Keratinocyte (primary cell): ENCODE measurements at regions not wholly inside any gene's neighbourhood (a gene's known extent, or its start where the extent isn't known, plus 50 kb on each side); places are given as distances from the start of the nearest gene placed in this dataset.

Experiments
- DNase-seq: peaks from one replicate; pipeline ENCODE4 v3.0.0-alpha.2; 2011; ENCODE audit warnings: low read depth, missing footprints, low spot score
- FAIRE-seq: peaks from 2 replicates; lab custom pipeline; 2011; peaks lifted over from hg19 to GRCh38; lab: Jason Lieb, UNC
- H2AFZ ChIP-seq: 2 replicates; pipeline ENCODE4 v1.6.0; 2012; ENCODE audit warnings: low read length, control low read depth, inconsistent platforms; ENCODE audit not compliant: control insufficient read depth
- H3K27ac ChIP-seq: 2 replicates; pipeline ENCODE4 v1.5.1; 2011; ENCODE audit warnings: low read length; ENCODE audit not compliant: control insufficient read depth, insufficient read depth
- H3K27me3 ChIP-seq: 3 replicates; pipeline ENCODE4 v1.6.0; 2011; ENCODE audit warnings: low read length; ENCODE audit not compliant: control insufficient read depth, insufficient read depth; ENCODE audit errors: extremely low read depth
- H3K36me3 ChIP-seq, 2 experiments: 2 replicates in 1 of 2; 3 replicates in 1 of 2; pipeline ENCODE4 v1.5.1; 2011; ENCODE audit warnings: low read length in 2 of 2, mild to moderate bottlenecking in 1 of 2; ENCODE audit not compliant: control insufficient read depth in 2 of 2, insufficient read depth in 2 of 2; ENCODE audit errors: extremely low read depth in 1 of 2
- H3K4me1 ChIP-seq: 3 replicates; pipeline ENCODE4 v1.5.1; 2011; ENCODE audit warnings: low read length; ENCODE audit not compliant: control insufficient read depth, insufficient read depth; ENCODE audit errors: extremely low read depth
- H3K4me2 ChIP-seq: 3 replicates; pipeline ENCODE4 v1.6.0; 2011; ENCODE audit warnings: low read depth, low read length; ENCODE audit not compliant: control insufficient read depth, insufficient read depth; ENCODE audit errors: extremely low read depth
- H3K4me3 ChIP-seq, 3 experiments: fragments of 200-600 bp in 1 of 3; sonication (generic) in 1 of 3; 2 replicates in 2 of 3; 3 replicates in 1 of 3; pipeline ENCODE4 v1.5.1; 2011 to 2016; ENCODE audit warnings: low read length in 3 of 3, mild to moderate bottlenecking in 3 of 3, control low read depth in 2 of 3, inconsistent platforms in 1 of 3, low read depth in 1 of 3, mixed read lengths in 1 of 3, mixed run types in 1 of 3, moderate library complexity in 1 of 3; ENCODE audit not compliant: control insufficient read depth in 2 of 3, insufficient read depth in 2 of 3; ENCODE audit errors: extremely low read depth in 1 of 3
- H3K79me2 ChIP-seq: 2 replicates; pipeline ENCODE4 v1.6.0; 2012; ENCODE audit warnings: low read length; ENCODE audit not compliant: control insufficient read depth, insufficient read depth
- H3K9ac ChIP-seq: 3 replicates; pipeline ENCODE4 v1.6.0; 2011; ENCODE audit warnings: low read length; ENCODE audit not compliant: control insufficient read depth, insufficient read depth; ENCODE audit errors: extremely low read depth
- H3K9me1 ChIP-seq: 3 replicates; pipeline ENCODE4 v1.6.0; 2011; ENCODE audit warnings: low read length; ENCODE audit not compliant: control insufficient read depth, insufficient read depth; ENCODE audit errors: extremely low read depth
- H3K9me3 ChIP-seq: 2 replicates; pipeline ENCODE4 v1.5.1; 2012; ENCODE audit warnings: low read depth, low read length; ENCODE audit not compliant: control insufficient read depth
- H4K20me1 ChIP-seq: 3 replicates; pipeline ENCODE4 v1.6.0; 2011; ENCODE audit warnings: low read length; ENCODE audit not compliant: control insufficient read depth, insufficient read depth; ENCODE audit errors: extremely low read depth
- CTCF ChIP-seq, 3 experiments: IDR thresholded peaks in 1 of 3; conservative IDR thresholded peaks in 1 of 3; optimal IDR thresholded peaks in 1 of 3; 2 replicates in 2 of 3; 3 replicates in 1 of 3; pipeline versions ENCODE3 to v1.5.1; 2011; ENCODE audit warnings: low read length in 3 of 3, mild to moderate bottlenecking in 3 of 3, moderate library complexity in 2 of 3, control low read depth in 1 of 3, inconsistent platforms in 1 of 3; ENCODE audit not compliant: insufficient read depth in 2 of 3; ENCODE audit errors: extremely low read depth in 1 of 3
- EZH2 ChIP-seq: IDR thresholded peaks from one replicate; pipeline ENCODE4 v1.6.1; 2012; ENCODE audit warnings: inconsistent platforms, mild to moderate bottlenecking, low read length, moderate library complexity
- dilution Hi-C: fragments of 300-500 bp; cut with MboI; formaldehyde crosslinking; loops from one replicate; pipeline ENCODE4 v1.7.0; 2020; ENCODE audit warnings: low sequenced_read_pairs; ENCODE audit not compliant: extremely low pct_ligation_motif_present

GRCh38 chr11:123253911-123254310, 58.9 kb upstream of the CLMP start:
- no peak overlapping the region for H3K4me2 ChIP-seq
- dilution Hi-C loops = loop anchor here (25.0 kb wide), 1 partner anchor 142 kb away; no protein-coding TSS in a partner anchor
- H3K4me3 ChIP-seq = no peak overlapping the region
- no peak overlapping the region for H3K9ac ChIP-seq
- no peaks in the 10 kb centered on the region for H3K27me3 ChIP-seq
- no peaks in the 10 kb centered on the region for H3K79me2 ChIP-seq
- H3K9me1 ChIP-seq = no peaks in the 10 kb centered on the region
- no peaks in the 10 kb centered on the region for H3K36me3 ChIP-seq
- FAIRE-seq (no peak), DNase-seq (no peak)
- H4K20me1 ChIP-seq = no peaks in the 10 kb centered on the region
- H3K27ac ChIP-seq = no peak overlapping the region
- no peaks in the 10 kb centered on the region for H3K9me3 ChIP-seq
- TF ChIP-seq EZH2 (no peak), CTCF (optimal IDR thresholded peaks at IDR 0.05 in 1 of 3, IDR thresholded peaks at IDR 0.05 in 1 of 3, conservative IDR thresholded peaks at IDR 0.05 in 1 of 3; ENCODE audit: extremely low read depth in 1 of 3, insufficient read depth in 2 of 3, low read length in 3 of 3) (no peak)
- H2AFZ ChIP-seq = no peak overlapping the region
- no peaks in the 10 kb centered on the region for H3K4me1 ChIP-seq

- DNase-seq (no peak), FAIRE-seq (no peak)
- Histone ChIP-seq H3K9me1 (no peaks in the 10 kb centered on the region), H4K20me1 (no peaks in the 10 kb centered on the region), H3K4me2 (no peak overlapping the region), H3K4me1 (no peaks in the 10 kb centered on the region), H3K4me3 (no peak overlapping the region), H3K27me3 (no peaks in the 10 kb centered on the region), H2AFZ (no peak overlapping the region), H3K79me2 (no peaks in the 10 kb centered on the region), H3K27ac (no peak overlapping the region), H3K9me3 (no peaks in the 10 kb centered on the region), H3K9ac (no peak overlapping the region), H3K36me3 (no peaks in the 10 kb centered on the region)
- no peak for TF ChIP-seq EZH2
- TF ChIP-seq CTCF (optimal IDR thresholded peaks at IDR 0.05 in 1 of 3, IDR thresholded peaks at IDR 0.05 in 1 of 3, conservative IDR thresholded peaks at IDR 0.05 in 1 of 3; ENCODE audit: extremely low read depth in 1 of 3, insufficient read depth in 2 of 3, low read length in 3 of 3) = no peak
- dilution Hi-C loops = loop anchor here (25.0 kb wide), 1 partner anchor 141 kb away; no protein-coding TSS in a partner anchor
Observed at GRCh38 chr11:123253223-123253622, 58.2 kb upstream of the CLMP start.
